EH (cell line): ENCODE measurements at regions not wholly inside any gene's neighbourhood (a gene's known extent, or its start where the extent isn't known, plus 50 kb on each side); places are given as distances from the start of the nearest gene placed in this dataset.

Source experiments
- DNase-seq: peaks from one replicate; pipeline ENCODE4 v3.0.0-alpha.2; 2015; ENCODE audit warnings: low read depth

GRCh38 chr21:29443411-29444010, 144.8 kb downstream of the BACH1 start:
- peak; percentile 39 for DNase-seq

GRCh38 chr21:29448766-29449165, 150.0 kb downstream of the BACH1 start:
- DNase-seq = no peak

- no peak for DNase-seq
Observed at GRCh38 chr21:29449306-29449950, 150.7 kb downstream of the BACH1 start.

- no peak for DNase-seq
Observed at GRCh38 chr21:29450058-29450457, 151.3 kb downstream of the BACH1 start.

- peak; percentile 7 for DNase-seq
Observed at GRCh38 chr21:29453511-29453910, 154.8 kb downstream of the BACH1 start.

GRCh38 chr21:29454179-29454578, 155.5 kb downstream of the BACH1 start:
- DNase-seq = no peak

GRCh38 chr21:29462479-29462878, 163.8 kb downstream of the BACH1 start:
- DNase-seq = no peak

GRCh38 chr21:29465546-29465945, 166.8 kb downstream of the BACH1 start:
- DNase-seq = no peak

- no peak for DNase-seq
Observed at GRCh38 chr21:29466532-29466931, 167.8 kb downstream of the BACH1 start.

GRCh38 chr21:29470397-29470796, 171.7 kb downstream of the BACH1 start:
- peak; percentile 36 for DNase-seq

- no peak for DNase-seq
Observed at GRCh38 chr21:29473808-29474207, 175.1 kb downstream of the BACH1 start.

- no peak for DNase-seq
Observed at GRCh38 chr21:29475329-29475728, 176.6 kb downstream of the BACH1 start.

GRCh38 chr21:29477347-29477746, 178.6 kb downstream of the BACH1 start:
- DNase-seq = no peak

GRCh38 chr21:29477941-29478340, 179.2 kb downstream of the BACH1 start:
- peak; percentile 74 for DNase-seq

GRCh38 chr21:29481081-29481480, 182.4 kb downstream of the BACH1 start:
- DNase-seq = peak; percentile 48

- peak; percentile 95 for DNase-seq
Observed at GRCh38 chr21:29481641-29482040, 182.9 kb downstream of the BACH1 start.

- no peak for DNase-seq
Observed at GRCh38 chr21:29486306-29486807, 187.6 kb downstream of the BACH1 start.
